CD4-positive, alpha-beta T cell treated with Interleukin-21 for 1 hour (primary cell): ENCODE measurements at regions not wholly inside any gene's neighbourhood (a gene's known extent, or its start where the extent isn't known, plus 50 kb on each side); places are given as distances from the start of the nearest gene placed in this dataset.
"Not testable (repeated sequence)": the region's sequence is repeated elsewhere in the genome, so short reads cannot be mapped to it uniquely, and the experiment has no call there.

Experiments
- DNase-seq: peaks from one replicate; pipeline ENCODE4 v3.0.0-alpha.2; 2020

- no peak for DNase-seq
Measured at GRCh38 chr13:48583859-48584311, 51.0 kb upstream of the RCBTB2 start.

- DNase-seq = no peak
Measured at GRCh38 chr13:48585456-48585840, 52.6 kb upstream of the RCBTB2 start.

GRCh38 chr13:48586591-48587103, 53.8 kb upstream of the RCBTB2 start:
- peak; percentile 13 for DNase-seq

GRCh38 chr13:48588120-48588519, 55.2 kb upstream of the RCBTB2 start:
- DNase-seq = no peak

- no peak for DNase-seq
Measured at GRCh38 chr13:48590141-48590901, 57.4 kb upstream of the RCBTB2 start.

- DNase-seq = not testable (repeated sequence)
Measured at GRCh38 chr13:48591124-48591872, 58.4 kb upstream of the RCBTB2 start.

- no peak for DNase-seq
Measured at GRCh38 chr13:48591889-48592687, 59.2 kb upstream of the RCBTB2 start.

- DNase-seq = no peak
Measured at GRCh38 chr13:48592688-48593049, 59.8 kb upstream of the RCBTB2 start.

GRCh38 chr13:48593536-48593935, 60.2 kb upstream of the CYSLTR2 start:
- DNase-seq = no peak

GRCh38 chr13:48594096-48594815, 59.5 kb upstream of the CYSLTR2 start:
- DNase-seq = no peak

- peak; percentile 77 for DNase-seq
Measured at GRCh38 chr13:48595431-48596429, 58.0 kb upstream of the CYSLTR2 start.

GRCh38 chr13:48600374-48601364, 53.1 kb upstream of the CYSLTR2 start:
- no peak for DNase-seq

GRCh38 chr13:48602296-48603016, 51.3 kb upstream of the CYSLTR2 start:
- no peak for DNase-seq

- DNase-seq = no peak
Measured at GRCh38 chr13:48603375-48603774, 50.4 kb upstream of the CYSLTR2 start.
